H7 (cell line): ENCODE measurements at regions not wholly inside any gene's neighbourhood (a gene's known extent, or its start where the extent isn't known, plus 50 kb on each side); places are given as distances from the start of the nearest gene placed in this dataset.
"Not testable (repeated sequence)": the region's sequence is repeated elsewhere in the genome, so short reads cannot be mapped to it uniquely, and the experiment has no call there.

ENCODE experiments used
- DNase-seq: peaks from one replicate; pipeline ENCODE4 v3.0.0; 2012
- H3K27me3 ChIP-seq: 2 replicates; pipeline ENCODE4 v1.6.0; 2011; ENCODE audit warnings: mild to moderate bottlenecking, low read length; ENCODE audit not compliant: control insufficient read depth, insufficient read depth
- H3K36me3 ChIP-seq: replicated peaks from 2 replicates; pipeline ENCODE4 v1.5.1; 2011; ENCODE audit warnings: low read length; ENCODE audit not compliant: control insufficient read depth, insufficient read depth
- H3K4me3 ChIP-seq: 2 replicates; pipeline ENCODE4 v1.5.1; 2011; ENCODE audit warnings: low read depth, mild to moderate bottlenecking, control low read depth, low read length, moderate library complexity; ENCODE audit not compliant: insufficient read depth

GRCh38 chr1:189315035-189315901 is 1162.4 kb downstream of the BRINP3 start:
- DNase-seq = no peak
- no peak overlapping the region for H3K4me3 ChIP-seq
- no peaks in the 10 kb centered on the region for H3K36me3 ChIP-seq
- no peaks in the 10 kb centered on the region for H3K27me3 ChIP-seq

GRCh38 chr1:189323091-189323490 is 1154.6 kb downstream of the BRINP3 start:
- no peak for DNase-seq
- no peak overlapping the region for H3K4me3 ChIP-seq
- H3K36me3 ChIP-seq = no peaks in the 10 kb centered on the region
- H3K27me3 ChIP-seq = no peaks in the 10 kb centered on the region

GRCh38 chr1:189331071-189331470 is 1146.6 kb downstream of the BRINP3 start:
- H3K27me3 ChIP-seq, DNase-seq, H3K4me3 ChIP-seq, H3K36me3 ChIP-seq: not testable (repeated sequence)

GRCh38 chr1:189336115-189337100 is 1141.3 kb downstream of the BRINP3 start:
- Histone ChIP-seq H3K4me3 (no peak overlapping the region), H3K27me3 (no peaks in the 10 kb centered on the region; the same call in 1 of the 2 replicates), H3K36me3 (no peaks in the 10 kb centered on the region)
- DNase-seq = no peak

GRCh38 chr1:189349607-189350006 is 1128.1 kb downstream of the BRINP3 start:
- Histone ChIP-seq H3K36me3 (no peaks in the 10 kb centered on the region), H3K27me3 (no peaks in the 10 kb centered on the region), H3K4me3 (no peak overlapping the region)
- DNase-seq = no peak

GRCh38 chr1:189350983-189351616 is 1126.6 kb downstream of the BRINP3 start:
- H3K27me3 ChIP-seq = no peaks in the 10 kb centered on the region

GRCh38 chr1:189351960-189352359 is 1125.7 kb downstream of the BRINP3 start:
- no peak for DNase-seq
- Histone ChIP-seq H3K36me3 (no peaks in the 10 kb centered on the region), H3K4me3 (no peak overlapping the region), H3K27me3 (no peaks in the 10 kb centered on the region)

More at GRCh38 chr1:189350983-189351616, 1126.6 kb downstream of the BRINP3 start:
- H3K4me3 ChIP-seq = no peak overlapping the region
- no peaks in the 10 kb centered on the region for H3K36me3 ChIP-seq
- DNase-seq = no peak

GRCh38 chr1:189356206-189356605 is 1121.5 kb downstream of the BRINP3 start:
- H3K4me3 ChIP-seq = no peak overlapping the region
- no peaks in the 10 kb centered on the region for H3K36me3 ChIP-seq
- H3K27me3 ChIP-seq = no peaks in the 10 kb centered on the region
- no peak for DNase-seq

GRCh38 chr1:189357317-189357716 is 1120.3 kb downstream of the BRINP3 start:
- H3K27me3 ChIP-seq = no peaks in the 10 kb centered on the region
- no peaks in the 10 kb centered on the region for H3K36me3 ChIP-seq
- DNase-seq = no peak
- H3K4me3 ChIP-seq = no peak overlapping the region

- H3K27me3 ChIP-seq = no peaks in the 10 kb centered on the region
- no peak for DNase-seq
- no peaks in the 10 kb centered on the region for H3K36me3 ChIP-seq
- H3K4me3 ChIP-seq = no peak overlapping the region
These were observed 1108.1 kb downstream of the BRINP3 start for GRCh38 chr1:189369612-189370011.

- no peak for DNase-seq
- H3K4me3 ChIP-seq = no peak overlapping the region
- no peaks in the 10 kb centered on the region for H3K36me3 ChIP-seq
- no peaks in the 10 kb centered on the region; the same call in 1 of the 2 replicates for H3K27me3 ChIP-seq
These were observed 1102.8 kb downstream of the BRINP3 start for GRCh38 chr1:189374816-189375215.

GRCh38 chr1:189405419-189405818 is 1072.2 kb downstream of the BRINP3 start:
- H3K4me3 ChIP-seq = no peak overlapping the region
- DNase-seq = no peak
- H3K36me3 ChIP-seq = peaks cover 2% of the 10 kb centered on the region; the same call in 1 of the 2 replicates
- H3K27me3 ChIP-seq = no peaks in the 10 kb centered on the region

- H3K27me3 ChIP-seq = no peaks in the 10 kb centered on the region
- no peak overlapping the region for H3K4me3 ChIP-seq
- H3K36me3 ChIP-seq = no peaks in the 10 kb centered on the region
- no peak for DNase-seq
These were observed 1067.9 kb downstream of the BRINP3 start for GRCh38 chr1:189409774-189410173.

GRCh38 chr1:189424746-189425331 is 1052.8 kb downstream of the BRINP3 start:
- no peak for DNase-seq
- no peak overlapping the region for H3K4me3 ChIP-seq
- no peaks in the 10 kb centered on the region for H3K27me3 ChIP-seq
- no peaks in the 10 kb centered on the region for H3K36me3 ChIP-seq
